ENCODE measurements at regions not wholly inside any gene's neighbourhood (a gene's known extent, or its start where the extent isn't known, plus 50 kb on each side); places are given as distances from the start of the nearest gene placed in this dataset.

DNA sequence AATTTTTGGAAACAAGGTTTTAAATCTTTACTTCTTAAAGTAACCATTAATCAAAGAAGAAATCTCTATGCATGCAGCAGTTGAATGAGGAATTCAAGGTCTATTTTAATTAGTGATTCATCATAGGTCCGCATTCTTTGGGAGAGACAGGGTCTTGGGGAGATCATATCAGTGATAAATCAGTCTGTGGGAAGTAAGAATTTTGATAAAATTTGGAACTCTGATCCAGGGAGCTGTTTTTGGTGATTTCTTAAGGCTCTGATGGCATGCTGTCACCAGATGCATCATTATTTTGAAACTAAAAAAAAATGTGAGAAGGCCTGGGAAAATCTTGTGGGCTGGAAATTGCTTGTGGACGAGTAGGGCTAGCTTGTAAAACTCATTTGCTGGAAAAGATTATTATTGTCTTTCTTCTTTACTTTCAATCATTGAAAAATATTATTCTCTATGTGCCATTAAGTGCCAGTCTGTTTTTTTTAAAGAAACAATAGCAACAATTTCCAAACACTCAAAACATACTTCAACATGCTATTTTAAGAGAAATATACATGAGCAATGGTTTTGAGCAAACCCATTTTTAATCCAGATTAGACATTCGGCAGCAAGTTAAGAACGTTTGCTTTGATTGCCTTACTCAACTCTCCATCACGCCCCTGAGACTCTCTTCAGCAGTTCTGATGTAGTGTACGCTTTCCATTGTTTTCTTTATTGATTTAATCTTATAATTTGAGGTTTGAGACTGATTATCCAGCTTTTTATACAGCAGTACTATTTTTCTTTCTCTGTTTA, 62.6 kb downstream of the ZBTB18 start:
- ATAC-seq = no peak
- H3K27me3 ChIP-seq (ENCODE audit: insufficient read depth in 3 of 3, low read length in 2 of 3) = no peaks in the 10 kb centered on the region
- 86 to 88% (median 87%) methylated on average over 6 of the region's 6 CpGs for WGBS, 3 donors
- H3K36me3 ChIP-seq (ENCODE audit: insufficient read depth in 1 of 2, low read depth in 1 of 2) = no peaks in the 10 kb centered on the region
- H3K9me3 ChIP-seq = no peaks in the 10 kb centered on the region
- DNase-seq = no peak
- no peaks in the 10 kb centered on the region for H3K4me1 ChIP-seq
- intact Hi-C loops (cut with DNase I) = no loop called here
- TF ChIP-seq, protein P1, sequence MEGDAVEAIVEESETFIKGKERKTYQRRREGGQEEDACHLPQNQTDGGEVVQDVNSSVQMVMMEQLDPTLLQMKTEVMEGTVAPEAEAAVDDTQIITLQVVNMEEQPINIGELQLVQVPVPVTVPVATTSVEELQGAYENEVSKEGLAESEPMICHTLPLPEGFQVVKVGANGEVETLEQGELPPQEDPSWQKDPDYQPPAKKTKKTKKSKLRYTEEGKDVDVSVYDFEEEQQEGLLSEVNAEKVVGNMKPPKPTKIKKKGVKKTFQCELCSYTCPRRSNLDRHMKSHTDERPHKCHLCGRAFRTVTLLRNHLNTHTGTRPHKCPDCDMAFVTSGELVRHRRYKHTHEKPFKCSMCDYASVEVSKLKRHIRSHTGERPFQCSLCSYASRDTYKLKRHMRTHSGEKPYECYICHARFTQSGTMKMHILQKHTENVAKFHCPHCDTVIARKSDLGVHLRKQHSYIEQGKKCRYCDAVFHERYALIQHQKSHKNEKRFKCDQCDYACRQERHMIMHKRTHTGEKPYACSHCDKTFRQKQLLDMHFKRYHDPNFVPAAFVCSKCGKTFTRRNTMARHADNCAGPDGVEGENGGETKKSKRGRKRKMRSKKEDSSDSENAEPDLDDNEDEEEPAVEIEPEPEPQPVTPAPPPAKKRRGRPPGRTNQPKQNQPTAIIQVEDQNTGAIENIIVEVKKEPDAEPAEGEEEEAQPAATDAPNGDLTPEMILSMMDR (IDR thresholded peaks at IDR 0.05) = no peak
- no peak overlapping the region for H3K27ac ChIP-seq
- H3K4me3 ChIP-seq = no peak overlapping the region

DNA sequence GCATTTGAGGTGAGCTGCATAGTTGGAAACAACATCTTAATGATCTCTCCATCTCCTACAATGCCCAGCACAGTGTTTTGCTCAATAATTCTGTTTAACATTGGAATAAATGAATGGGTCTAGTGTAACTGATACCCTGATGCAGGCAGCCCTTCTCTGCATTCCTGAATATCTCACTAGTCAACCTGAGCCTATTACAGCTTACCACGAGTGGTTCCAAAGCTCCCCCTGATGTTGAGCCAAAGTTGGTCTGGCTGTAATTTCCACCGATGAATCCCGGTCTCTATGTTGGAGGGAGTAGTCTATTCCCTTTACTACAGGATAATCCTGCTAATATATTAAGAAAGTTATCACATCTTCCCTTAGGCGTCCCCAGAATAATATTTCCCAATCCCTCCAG, 63.8 kb downstream of the ZBTB18 start:
- H3K36me3 ChIP-seq (ENCODE audit: insufficient read depth in 1 of 2, low read depth in 1 of 2) = no peaks in the 10 kb centered on the region
- DNase-seq = no peak
- intact Hi-C loops (cut with DNase I) = no loop called here
- peaks cover 0 to 2% (median 0%) of the 10 kb centered on the region in 3 donors for H3K27me3 ChIP-seq (ENCODE audit: insufficient read depth in 3 of 3, low read length in 2 of 3)
- WGBS, 3 donors = 29 to 37% (median 35%) methylated on average over 4 of the region's 4 CpGs
- H3K9me3 ChIP-seq = no peaks in the 10 kb centered on the region
- TF ChIP-seq, protein P1 (IDR thresholded peaks at IDR 0.05) = no peak
- H3K4me3 ChIP-seq = no peak overlapping the region
- H3K27ac ChIP-seq = no peak overlapping the region
- no peaks in the 10 kb centered on the region for H3K4me1 ChIP-seq
- ATAC-seq = no peak

DNA sequence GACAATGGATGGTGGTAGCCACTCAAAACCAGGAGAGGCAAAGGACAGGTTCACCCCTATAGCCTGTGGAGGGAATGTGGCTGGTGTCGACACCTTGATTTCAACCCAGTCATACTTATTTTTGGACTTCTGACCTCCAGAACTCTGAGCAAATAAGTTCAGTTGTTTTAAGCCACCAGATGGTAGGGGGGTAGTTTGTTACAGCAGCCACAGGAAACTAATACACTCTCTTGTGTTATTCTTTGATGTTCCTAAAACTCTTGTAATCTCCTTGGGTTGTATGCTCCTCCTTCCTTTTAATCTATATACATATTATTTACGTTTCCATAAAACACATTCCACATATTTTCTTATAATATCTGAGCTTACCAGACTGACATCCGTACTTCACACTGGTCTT, 65.9 kb downstream of the ZBTB18 start:
- DNase-seq = no peak
- Histone ChIP-seq H3K4me1 (no peaks in the 10 kb centered on the region), H3K27me3 (ENCODE audit: insufficient read depth in 3 of 3, low read length in 2 of 3) (peaks cover 0 to 4% (median 0%) of the 10 kb centered on the region in 3 donors), H3K36me3 (ENCODE audit: insufficient read depth in 1 of 2, low read depth in 1 of 2) (no peaks in the 10 kb centered on the region), H3K9me3 (no peaks in the 10 kb centered on the region), H3K27ac (no peak overlapping the region), H3K4me3 (no peak overlapping the region)
- WGBS, 3 donors = 96 to 98% (median 96%) methylated on average over 3 of the region's 3 CpGs
- TF ChIP-seq, protein P1 (IDR thresholded peaks at IDR 0.05) = no peak
- no peak for ATAC-seq
- intact Hi-C loops (cut with DNase I) = no loop called here

DNA sequence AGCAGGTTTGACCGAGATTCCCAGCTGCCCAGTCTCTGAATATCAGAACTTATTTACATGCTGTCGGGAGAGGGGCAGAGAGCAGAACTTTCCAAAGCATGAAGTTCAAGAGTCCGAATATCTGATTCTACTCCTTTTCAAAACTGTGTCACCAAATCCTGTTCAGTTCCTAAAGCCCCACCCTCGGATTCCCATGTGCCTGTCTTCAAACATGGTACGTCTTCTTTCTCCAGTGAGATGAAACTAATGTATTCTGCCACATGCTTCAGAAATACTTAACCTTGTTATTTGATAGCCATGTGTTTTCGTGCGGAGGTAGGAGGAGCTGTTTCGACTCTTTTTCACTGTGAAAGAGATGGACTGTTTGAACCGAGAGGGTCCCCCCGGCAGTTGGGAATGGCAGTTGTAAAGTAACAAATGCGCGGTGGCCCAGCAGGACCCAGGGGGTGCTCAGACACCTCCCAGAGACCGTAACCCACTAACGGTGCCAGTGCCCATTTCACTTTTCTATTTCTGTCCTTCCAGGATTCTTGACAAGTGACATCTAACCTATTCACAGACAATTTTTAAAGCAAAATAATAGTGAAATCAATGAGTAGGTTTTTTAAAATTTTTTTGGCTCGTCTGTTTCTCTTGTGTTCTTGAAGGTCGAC, 67.2 kb downstream of the ZBTB18 start:
- Histone ChIP-seq H3K4me1 (no peaks in the 10 kb centered on the region), H3K36me3 (ENCODE audit: insufficient read depth in 1 of 2, low read depth in 1 of 2) (no peaks in the 10 kb centered on the region), H3K9me3 (no peaks in the 10 kb centered on the region), H3K27ac (no peak overlapping the region), H3K27me3 (ENCODE audit: insufficient read depth in 3 of 3, low read length in 2 of 3) (peaks cover 0 to 4% (median 0%) of the 10 kb centered on the region in 3 donors), H3K4me3 (peak overlapping the region; percentile 61)
- TF ChIP-seq, protein P1 (IDR thresholded peaks at IDR 0.05) = no peak
- DNase-seq (no peak), ATAC-seq (peak in 1 of 4 donors; percentile 72)
- WGBS, 3 donors = 24 to 36% (median 28%) methylated on average over 16 of the region's 16 CpGs
- intact Hi-C loops (cut with DNase I) = no loop called here
